ENCODE measurements at regions not wholly inside any gene's neighbourhood (a gene's known extent, or its start where the extent isn't known, plus 50 kb on each side); places are given as distances from the start of the nearest gene placed in this dataset.

GRCh38 chr5:88483964-88484672 lies 215.5 kb upstream of the TMEM161B start:
- H3K27ac ChIP-seq: no peak overlapping the region
- TF ChIP-seq CTCF (IDR thresholded peaks at IDR 0.05; ENCODE audit: low read depth, low read length, missing control alignments): no peak
- no peak overlapping the region for H3K4me3 ChIP-seq (ENCODE audit: low read depth, low read length)
- no peaks in the 10 kb centered on the region for H3K27me3 ChIP-seq (replicated peaks)
- no peaks in the 10 kb centered on the region for H3K36me3 ChIP-seq (replicated peaks)
- DNase-seq: no peak
- in situ Hi-C loops (cut with HindIII; ENCODE audit: low pct_ligation_motif_present, low sequenced_read_pairs): no loop called here

GRCh38 chr5:88480801-88481499 lies 212.3 kb upstream of the TMEM161B start:
- Histone ChIP-seq H3K4me3 (ENCODE audit: low read depth, low read length) (no peak overlapping the region), H3K27me3 (replicated peaks) (no peaks in the 10 kb centered on the region), H3K27ac (no peak overlapping the region), H3K36me3 (replicated peaks) (no peaks in the 10 kb centered on the region)
- no peak for DNase-seq
- in situ Hi-C loops (cut with HindIII; ENCODE audit: low pct_ligation_motif_present, low sequenced_read_pairs): no loop called here
- no peak for TF ChIP-seq CTCF (IDR thresholded peaks at IDR 0.05; ENCODE audit: low read depth, low read length, missing control alignments)

GRCh38 chr5:88480245-88480644 lies 211.6 kb upstream of the TMEM161B start:
- Histone ChIP-seq H3K27me3 (replicated peaks) (no peaks in the 10 kb centered on the region), H3K4me3 (ENCODE audit: low read depth, low read length) (no peak overlapping the region), H3K27ac (no peak overlapping the region), H3K36me3 (replicated peaks) (no peaks in the 10 kb centered on the region)
- in situ Hi-C loops (cut with HindIII; ENCODE audit: low pct_ligation_motif_present, low sequenced_read_pairs): no loop called here
- no peak for DNase-seq
- no peak for TF ChIP-seq CTCF (IDR thresholded peaks at IDR 0.05; ENCODE audit: low read depth, low read length, missing control alignments)

- no peak for DNase-seq
- no peaks in the 10 kb centered on the region for H3K36me3 ChIP-seq (replicated peaks)
- no peak overlapping the region for H3K27ac ChIP-seq
- H3K27me3 ChIP-seq (replicated peaks): no peaks in the 10 kb centered on the region
- in situ Hi-C loops (cut with HindIII; ENCODE audit: low pct_ligation_motif_present, low sequenced_read_pairs): no loop called here
- no peak for TF ChIP-seq CTCF (IDR thresholded peaks at IDR 0.05; ENCODE audit: low read depth, low read length, missing control alignments)
- no peak overlapping the region for H3K4me3 ChIP-seq (ENCODE audit: low read depth, low read length)
These were observed 205.9 kb upstream of the TMEM161B start for GRCh38 chr5:88474574-88474973.

- no peak overlapping the region for H3K4me3 ChIP-seq (ENCODE audit: low read depth, low read length)
- H3K27ac ChIP-seq: no peak overlapping the region
- no peak for DNase-seq
- no peaks in the 10 kb centered on the region for H3K27me3 ChIP-seq (replicated peaks)
- no peak for TF ChIP-seq CTCF (IDR thresholded peaks at IDR 0.05; ENCODE audit: low read depth, low read length, missing control alignments)
- in situ Hi-C loops (cut with HindIII; ENCODE audit: low pct_ligation_motif_present, low sequenced_read_pairs): no loop called here
- H3K36me3 ChIP-seq (replicated peaks): no peaks in the 10 kb centered on the region
These were observed 202.1 kb upstream of the TMEM161B start for GRCh38 chr5:88470745-88471144.

Measured in brain microvascular endothelial cell (primary cell).